HEK293T (cell line): ENCODE measurements at regions not wholly inside any gene's neighbourhood (a gene's known extent, or its start where the extent isn't known, plus 50 kb on each side); places are given as distances from the start of the nearest gene placed in this dataset.

ENCODE experiments used
- CTCF ChIA-PET: fragments of 350-600 bp; formaldehyde crosslinking; extraction: SDS; loops from one replicate; lab custom pipeline; 2021; ENCODE audit warnings: antibody characterized with exemption, inconsistent platforms; lab: Yijun Ruan, JAX
- POLR2A ChIA-PET: fragments of 350-600 bp; formaldehyde crosslinking; extraction: SDS; loops from one replicate; lab custom pipeline; 2020; ENCODE audit warnings: antibody characterized with exemption, inconsistent platforms; lab: Yijun Ruan, JAX
- DNase-seq: peaks from one replicate; pipeline ENCODE4 v3.0.0; 2012; ENCODE audit warnings: mixed read lengths; ENCODE audit errors: extremely low spot score
- ARNT ChIP-seq: fragments of 450-650 bp; IDR thresholded peaks from 2 replicates; pipeline ENCODE4 v1.6.1; 2017; ENCODE audit warnings: mild to moderate bottlenecking
- BHLHE40 ChIP-seq: fragments of 450-650 bp; IDR thresholded peaks from 2 replicates; pipeline ENCODE4 v1.6.1; 2016; ENCODE audit warnings: mild to moderate bottlenecking, moderate library complexity, borderline replicate concordance
- CTBP1 ChIP-seq: fragments of 450-650 bp; IDR thresholded peaks from 2 replicates; pipeline ENCODE4 v1.6.1; 2016; ENCODE audit warnings: borderline replicate concordance
- ELF4 ChIP-seq: fragments of 450-650 bp; IDR thresholded peaks from 2 replicates; pipeline ENCODE4 v1.6.1; 2017; ENCODE audit warnings: antibody characterized with exemption
- FOXA1 ChIP-seq: fragments of 450-650 bp; IDR thresholded peaks from 2 replicates; pipeline ENCODE4 v1.6.1; 2016; ENCODE audit warnings: mild to moderate bottlenecking
- FOXK2 ChIP-seq: fragments of 450-650 bp; IDR thresholded peaks from 2 replicates; pipeline ENCODE4 v1.6.1; 2016; ENCODE audit warnings: mild to moderate bottlenecking
- FOXM1 ChIP-seq: fragments of 450-650 bp; IDR thresholded peaks from 2 replicates; pipeline ENCODE4 v1.6.1; 2017; ENCODE audit warnings: mild to moderate bottlenecking, borderline replicate concordance
- HDGF ChIP-seq: fragments of 450-650 bp; IDR thresholded peaks from 2 replicates; pipeline ENCODE4 v1.6.1; 2017; ENCODE audit warnings: antibody characterized with exemption, borderline replicate concordance
- L3MBTL2 ChIP-seq: fragments of 450-650 bp; conservative IDR thresholded peaks from 2 replicates; pipeline ENCODE4 v1.6.1; 2016; ENCODE audit warnings: mild to moderate bottlenecking
- LEF1 ChIP-seq: fragments of 450-650 bp; IDR thresholded peaks from 2 replicates; pipeline ENCODE4 v1.6.1; 2017; ENCODE audit warnings: mild to moderate bottlenecking, borderline replicate concordance
- NFRKB ChIP-seq: fragments of 450-650 bp; IDR thresholded peaks from 2 replicates; pipeline ENCODE4 v1.6.1; 2016; ENCODE audit warnings: mild to moderate bottlenecking, moderate library complexity
- PKNOX1 ChIP-seq: fragments of 450-650 bp; IDR thresholded peaks from 2 replicates; pipeline ENCODE4 v1.6.1; 2016
- SP1 ChIP-seq: fragments of 450-650 bp; IDR thresholded peaks from 2 replicates; pipeline ENCODE4 v1.6.1; 2017
- SUZ12 ChIP-seq: fragments of 450-650 bp; IDR thresholded peaks from 2 replicates; pipeline ENCODE4 v1.6.1; 2016; ENCODE audit warnings: mild to moderate bottlenecking
- TARDBP ChIP-seq: fragments of 450-650 bp; IDR thresholded peaks from 2 replicates; pipeline ENCODE4 v1.6.1; 2016
- ZNF384 ChIP-seq: fragments of 450-650 bp; IDR thresholded peaks from 2 replicates; pipeline ENCODE4 v1.6.1; 2016

GRCh38 chr9:29556746-29557145, 1983.5 kb upstream of the C9orf72 start:
- TF ChIP-seq ZNF384 (no peak), FOXM1 (no peak), PKNOX1 (no peak), ARNT (no peak), TARDBP (no peak), FOXK2 (no peak)
- ChIA-PET POLR2A (no interaction called here), CTCF (no interaction called here)
- no peak for DNase-seq

GRCh38 chr9:29564564-29564963, 1991.3 kb upstream of the C9orf72 start:
- ChIA-PET CTCF (no interaction called here), POLR2A (no interaction called here)
- DNase-seq: no peak
- TF ChIP-seq BHLHE40 (no peak), SUZ12 (no peak), NFRKB (no peak), HDGF (no peak), TARDBP (no peak), L3MBTL2 (no peak), PKNOX1 (no peak)

- CTCF ChIA-PET: no interaction called here
Measured at GRCh38 chr9:29575219-29575618, 2001.9 kb upstream of the C9orf72 start.

GRCh38 chr9:29588361-29588760, 2015.1 kb upstream of the C9orf72 start:
- no peak for TF ChIP-seq ARNT
- ChIA-PET CTCF (no interaction called here), POLR2A (no interaction called here)
- DNase-seq: no peak

More at GRCh38 chr9:29575219-29575618, 2001.9 kb upstream of the C9orf72 start:
- DNase-seq: no peak
- POLR2A ChIA-PET: no interaction called here
- TF ChIP-seq FOXM1 (no peak), ARNT (no peak), FOXK2 (no peak), NFRKB (no peak)

- POLR2A ChIA-PET: no interaction called here
- no peak for TF ChIP-seq ARNT
- TF ChIP-seq NFRKB: no peak
- no peak for TF ChIP-seq FOXA1
- TF ChIP-seq SP1: no peak
- no peak for TF ChIP-seq FOXK2
- no peak for DNase-seq
- CTCF ChIA-PET: no interaction called here
Measured at GRCh38 chr9:29609282-29609681, 2036.0 kb upstream of the C9orf72 start.

GRCh38 chr9:29613773-29614172, 2040.5 kb upstream of the C9orf72 start:
- CTCF ChIA-PET: no interaction called here
- TF ChIP-seq HDGF (no peak), PKNOX1 (no peak), SUZ12 (no peak), FOXK2 (no peak), ARNT (no peak), NFRKB (no peak), FOXA1 (no peak), LEF1 (no peak), CTBP1 (no peak), TARDBP (no peak), SP1 (no peak), ELF4 (no peak), L3MBTL2 (no peak), ZNF384 (no peak), FOXM1 (no peak), BHLHE40 (no peak)
- POLR2A ChIA-PET: no interaction called here
- DNase-seq: no peak

GRCh38 chr9:29616844-29617243, 2043.6 kb upstream of the C9orf72 start:
- TF ChIP-seq LEF1 (no peak), SUZ12 (no peak), ELF4 (no peak), BHLHE40 (no peak), PKNOX1 (no peak), ARNT (no peak)
- POLR2A ChIA-PET: no interaction called here
- CTCF ChIA-PET: no interaction called here
- DNase-seq: no peak

- TF ChIP-seq SP1 (no peak), LEF1 (no peak), ZNF384 (no peak), HDGF (no peak), TARDBP (no peak), FOXK2 (no peak)
- DNase-seq: no peak
- ChIA-PET POLR2A (no interaction called here), CTCF (no interaction called here)
Measured at GRCh38 chr9:29625292-29625731, 2052.0 kb upstream of the C9orf72 start.
